HFFc6 (cell line): ENCODE measurements at regions not wholly inside any gene's neighbourhood (a gene's known extent, or its start where the extent isn't known, plus 50 kb on each side); places are given as distances from the start of the nearest gene placed in this dataset.

Experiments used
- DNase-seq: peaks from one replicate; pipeline ENCODE4 v3.0.0-alpha.2; 2018
- H3K27ac Mint-ChIP-seq: 2 replicates; pipeline ENCODE4 v1.8.0; 2020; ENCODE audit warnings: mild to moderate bottlenecking, mixed read lengths
- H3K27me3 Mint-ChIP-seq: 2 replicates; pipeline ENCODE4 v1.8.0; 2021; ENCODE audit warnings: mild to moderate bottlenecking, moderate library complexity, mixed read lengths; ENCODE audit not compliant: insufficient read depth
- H3K36me3 Mint-ChIP-seq: 2 replicates; pipeline ENCODE4 v1.8.0; 2021; ENCODE audit warnings: low read depth, mixed read lengths
- H3K4me1 Mint-ChIP-seq: 2 replicates; pipeline ENCODE4 v1.8.0; 2020; ENCODE audit warnings: low read depth, mixed read lengths
- H3K4me3 Mint-ChIP-seq: 2 replicates; pipeline ENCODE4 v1.8.0; 2020; ENCODE audit warnings: mild to moderate bottlenecking, moderate library complexity, mixed read lengths
- H3K9me3 Mint-ChIP-seq: 2 replicates; pipeline ENCODE4 v1.8.0; 2020; ENCODE audit warnings: mild to moderate bottlenecking, mixed read lengths
- TF ChIP-seq, protein P1 (sequence below): fragments of 200-600 bp; sonication (generic); IDR thresholded peaks from 2 replicates; pipeline ENCODE4 v1.5.0; 2021; ENCODE audit warnings: antibody characterized with exemption, mild to moderate bottlenecking

DNA sequence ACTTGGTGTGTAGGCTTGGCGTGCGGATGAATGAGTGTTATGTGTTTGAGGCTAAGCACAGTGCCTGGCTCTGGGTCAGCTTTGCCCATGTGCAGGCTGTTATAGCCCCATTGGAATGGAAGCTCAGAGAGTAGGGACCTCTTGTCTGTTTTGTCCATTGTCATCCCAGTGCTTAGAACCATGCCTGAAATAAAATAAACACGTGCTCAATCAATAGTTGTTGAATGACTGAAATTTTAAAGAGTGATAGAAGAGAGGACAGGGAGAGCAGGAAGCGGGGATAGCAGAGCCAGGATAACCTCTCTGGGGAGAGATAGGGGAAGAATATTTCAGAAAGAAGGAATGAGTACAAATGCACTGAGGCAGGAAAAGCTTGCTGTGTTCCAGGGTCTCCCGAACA is 263.9 kb downstream of the HIVEP2 start:
- TF ChIP-seq, protein P1, sequence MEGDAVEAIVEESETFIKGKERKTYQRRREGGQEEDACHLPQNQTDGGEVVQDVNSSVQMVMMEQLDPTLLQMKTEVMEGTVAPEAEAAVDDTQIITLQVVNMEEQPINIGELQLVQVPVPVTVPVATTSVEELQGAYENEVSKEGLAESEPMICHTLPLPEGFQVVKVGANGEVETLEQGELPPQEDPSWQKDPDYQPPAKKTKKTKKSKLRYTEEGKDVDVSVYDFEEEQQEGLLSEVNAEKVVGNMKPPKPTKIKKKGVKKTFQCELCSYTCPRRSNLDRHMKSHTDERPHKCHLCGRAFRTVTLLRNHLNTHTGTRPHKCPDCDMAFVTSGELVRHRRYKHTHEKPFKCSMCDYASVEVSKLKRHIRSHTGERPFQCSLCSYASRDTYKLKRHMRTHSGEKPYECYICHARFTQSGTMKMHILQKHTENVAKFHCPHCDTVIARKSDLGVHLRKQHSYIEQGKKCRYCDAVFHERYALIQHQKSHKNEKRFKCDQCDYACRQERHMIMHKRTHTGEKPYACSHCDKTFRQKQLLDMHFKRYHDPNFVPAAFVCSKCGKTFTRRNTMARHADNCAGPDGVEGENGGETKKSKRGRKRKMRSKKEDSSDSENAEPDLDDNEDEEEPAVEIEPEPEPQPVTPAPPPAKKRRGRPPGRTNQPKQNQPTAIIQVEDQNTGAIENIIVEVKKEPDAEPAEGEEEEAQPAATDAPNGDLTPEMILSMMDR = no peak
- Mint-ChIP-seq H3K27me3 (peaks cover 25% of the 10 kb centered on the region), H3K4me1 (peaks cover 32% of the 10 kb centered on the region), H3K27ac (no peak overlapping the region), H3K9me3 (no peaks in the 10 kb centered on the region), H3K36me3 (no peaks in the 10 kb centered on the region), H3K4me3 (no peak overlapping the region)
- DNase-seq = no peak

DNA sequence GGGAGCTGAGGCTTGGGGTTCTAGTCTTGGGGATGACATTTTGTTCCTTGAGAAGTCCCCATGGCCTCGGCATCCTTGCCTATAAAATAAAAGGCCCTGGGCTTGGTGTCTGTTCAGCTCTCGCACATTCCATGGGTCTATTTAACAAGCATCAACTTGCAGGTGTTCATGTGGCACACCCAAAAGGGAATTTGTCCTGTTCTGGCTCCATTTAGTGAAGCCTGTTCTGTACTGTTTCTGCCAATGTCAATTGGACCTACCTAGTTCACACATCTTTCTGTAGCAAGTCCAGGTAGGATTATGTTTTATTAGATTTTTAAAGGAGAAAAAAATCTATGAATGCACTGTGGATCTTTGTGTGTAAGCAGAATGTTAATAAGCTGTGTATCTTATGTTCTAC is 262.0 kb downstream of the HIVEP2 start:
- Mint-ChIP-seq H3K27ac (no peak overlapping the region), H3K27me3 (peaks cover 18% of the 10 kb centered on the region), H3K4me3 (no peak overlapping the region), H3K36me3 (no peaks in the 10 kb centered on the region), H3K9me3 (no peaks in the 10 kb centered on the region), H3K4me1 (peaks cover 41% of the 10 kb centered on the region)
- TF ChIP-seq, protein P1 = no peak
- DNase-seq = no peak

DNA sequence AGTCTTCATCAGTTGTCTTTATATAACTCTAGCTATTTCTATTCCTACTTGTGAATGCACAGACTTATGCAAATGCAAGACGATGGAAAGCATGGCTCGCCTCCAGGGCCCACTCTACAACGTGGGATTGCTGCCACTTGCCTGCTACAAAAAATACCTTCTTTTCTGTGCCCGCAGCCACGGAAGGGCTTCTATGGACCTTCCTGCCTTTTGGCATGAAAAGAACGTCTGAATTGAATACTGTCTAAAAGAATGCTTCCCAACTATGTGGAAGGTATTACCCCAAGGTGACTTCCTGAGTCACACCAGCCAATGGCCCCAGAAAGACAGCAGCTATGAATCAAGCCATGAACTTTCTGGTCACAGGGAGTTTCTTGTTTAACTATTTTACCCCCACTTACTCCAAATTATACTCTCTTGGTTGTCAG is 261.2 kb downstream of the HIVEP2 start:
- TF ChIP-seq, protein P1 = no peak
- Mint-ChIP-seq H3K27me3 (peaks cover 11% of the 10 kb centered on the region), H3K4me3 (no peak overlapping the region), H3K9me3 (no peaks in the 10 kb centered on the region), H3K36me3 (no peaks in the 10 kb centered on the region), H3K27ac (no peak overlapping the region), H3K4me1 (peaks cover 41% of the 10 kb centered on the region)
- no peak for DNase-seq

GRCh38 chr6:142684371-142684770 is 260.6 kb downstream of the HIVEP2 start:
- TF ChIP-seq, protein P1 = no peak
- no peaks in the 10 kb centered on the region for H3K9me3 Mint-ChIP-seq

GRCh38 chr6:142685852-142686506 is 259.0 kb downstream of the HIVEP2 start:
- Mint-ChIP-seq H3K36me3 (no peaks in the 10 kb centered on the region), H3K27me3 (peaks cover 5% of the 10 kb centered on the region; the same call in 1 of the 2 replicates), H3K4me3 (no peak overlapping the region), H3K4me1 (peaks cover 33% of the 10 kb centered on the region), H3K9me3 (no peaks in the 10 kb centered on the region), H3K27ac (no peak overlapping the region)
- TF ChIP-seq, protein P1 = no peak
- DNase-seq = no peak

More at GRCh38 chr6:142684371-142684770, 260.6 kb downstream of the HIVEP2 start:
- Mint-ChIP-seq H3K4me1 (peaks cover 41% of the 10 kb centered on the region), H3K27me3 (peaks cover 9% of the 10 kb centered on the region), H3K36me3 (no peaks in the 10 kb centered on the region), H3K27ac (no peak overlapping the region), H3K4me3 (no peak overlapping the region)
- no peak for DNase-seq
